ENCODE measurements at regions not wholly inside any gene's neighbourhood (a gene's known extent, or its start where the extent isn't known, plus 50 kb on each side); places are given as distances from the start of the nearest gene placed in this dataset.

DNA sequence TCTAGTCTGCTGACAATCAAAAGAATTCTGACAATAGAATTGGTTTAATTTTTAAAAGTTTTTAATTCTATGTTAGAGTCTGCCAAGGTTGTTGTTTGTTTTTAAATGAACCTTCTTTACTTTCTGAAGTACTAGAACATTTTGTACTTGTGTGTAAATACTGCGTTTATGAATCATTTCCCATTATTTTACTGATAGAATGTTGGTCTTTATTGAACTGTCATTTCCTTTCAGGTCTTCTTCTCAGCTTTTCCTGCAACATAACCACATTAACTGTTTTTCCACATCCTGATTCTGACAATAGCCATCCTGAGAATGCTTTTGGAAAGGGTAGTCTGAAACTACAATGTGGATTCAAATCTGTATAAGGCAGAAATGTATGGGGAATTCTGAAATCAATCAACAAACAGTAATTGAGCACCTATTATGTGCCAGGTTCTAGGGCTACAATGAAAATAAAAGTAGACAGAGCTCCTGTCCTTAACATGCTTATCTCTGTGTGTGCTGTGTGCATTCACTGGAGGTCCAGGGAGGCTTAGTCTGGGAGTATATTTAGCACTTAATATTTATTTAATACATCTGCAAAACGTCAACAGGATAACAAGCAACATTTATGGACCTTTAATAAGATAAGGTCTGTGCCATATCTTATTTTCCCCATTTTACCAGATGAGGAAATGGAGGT lies 73.1 kb upstream of the SLC38A2 start:
- no peak for DNase-seq
- H3K27ac Mint-ChIP-seq = no peak overlapping the region
- H3K36me3 Mint-ChIP-seq (ENCODE audit: low read depth) = no peaks in the 10 kb centered on the region
- H3K27me3 Mint-ChIP-seq = no peaks in the 10 kb centered on the region
- H3K4me1 Mint-ChIP-seq (ENCODE audit: low read depth) = peaks cover 29% of the 10 kb centered on the region
- H3K9me3 Mint-ChIP-seq = no peaks in the 10 kb centered on the region
- H3K4me3 Mint-ChIP-seq = no peak overlapping the region

GRCh38 chr12:46445093-46445492 lies 72.5 kb upstream of the SLC38A2 start:
- H3K27ac Mint-ChIP-seq = no peak overlapping the region
- DNase-seq = no peak
- no peak overlapping the region for H3K4me3 Mint-ChIP-seq
- H3K4me1 Mint-ChIP-seq (ENCODE audit: low read depth) = peaks cover 23% of the 10 kb centered on the region
- no peaks in the 10 kb centered on the region for H3K9me3 Mint-ChIP-seq
- H3K36me3 Mint-ChIP-seq (ENCODE audit: low read depth) = no peaks in the 10 kb centered on the region
- H3K27me3 Mint-ChIP-seq = no peaks in the 10 kb centered on the region

GRCh38 chr12:46443594-46444263 lies 71.2 kb upstream of the SLC38A2 start:
- Mint-ChIP-seq H3K36me3 (ENCODE audit: low read depth) (no peaks in the 10 kb centered on the region), H3K4me3 (no peak overlapping the region), H3K4me1 (ENCODE audit: low read depth) (peaks cover 13% of the 10 kb centered on the region), H3K9me3 (no peaks in the 10 kb centered on the region), H3K27ac (no peak overlapping the region), H3K27me3 (no peaks in the 10 kb centered on the region)
- DNase-seq = no peak

- Mint-ChIP-seq H3K27me3 (no peaks in the 10 kb centered on the region), H3K4me3 (no peak overlapping the region), H3K36me3 (ENCODE audit: low read depth) (no peaks in the 10 kb centered on the region), H3K9me3 (no peaks in the 10 kb centered on the region), H3K4me1 (ENCODE audit: low read depth) (peaks cover 13% of the 10 kb centered on the region), H3K27ac (no peak overlapping the region)
- no peak for DNase-seq
Observed at GRCh38 chr12:46442738-46443137, 70.2 kb upstream of the SLC38A2 start.

GRCh38 chr12:46442239-46442638 lies 69.7 kb upstream of the SLC38A2 start:
- no peaks in the 10 kb centered on the region for H3K9me3 Mint-ChIP-seq
- DNase-seq = no peak
- H3K27ac Mint-ChIP-seq = no peak overlapping the region
- no peaks in the 10 kb centered on the region for H3K27me3 Mint-ChIP-seq
- peaks cover 13% of the 10 kb centered on the region for H3K4me1 Mint-ChIP-seq (ENCODE audit: low read depth)
- no peak overlapping the region for H3K4me3 Mint-ChIP-seq
- no peaks in the 10 kb centered on the region for H3K36me3 Mint-ChIP-seq (ENCODE audit: low read depth)

GRCh38 chr12:46439793-46440511 lies 67.4 kb upstream of the SLC38A2 start:
- no peak overlapping the region for H3K4me3 Mint-ChIP-seq
- H3K36me3 Mint-ChIP-seq (ENCODE audit: low read depth) = no peaks in the 10 kb centered on the region
- no peaks in the 10 kb centered on the region for H3K9me3 Mint-ChIP-seq
- H3K27ac Mint-ChIP-seq = no peak overlapping the region
- no peaks in the 10 kb centered on the region for H3K27me3 Mint-ChIP-seq
- no peak for DNase-seq
- peaks cover 4% of the 10 kb centered on the region for H3K4me1 Mint-ChIP-seq (ENCODE audit: low read depth)

GRCh38 chr12:46438719-46439319 lies 66.2 kb upstream of the SLC38A2 start:
- no peak overlapping the region for H3K4me3 Mint-ChIP-seq
- no peak for DNase-seq
- no peaks in the 10 kb centered on the region for H3K9me3 Mint-ChIP-seq
- H3K27me3 Mint-ChIP-seq = no peaks in the 10 kb centered on the region
- no peaks in the 10 kb centered on the region for H3K36me3 Mint-ChIP-seq (ENCODE audit: low read depth)
- H3K27ac Mint-ChIP-seq = no peak overlapping the region
- H3K4me1 Mint-ChIP-seq (ENCODE audit: low read depth) = peaks cover 5% of the 10 kb centered on the region

- Mint-ChIP-seq H3K27me3 (no peaks in the 10 kb centered on the region), H3K9me3 (no peaks in the 10 kb centered on the region), H3K4me3 (no peak overlapping the region), H3K36me3 (ENCODE audit: low read depth) (no peaks in the 10 kb centered on the region), H3K27ac (no peak overlapping the region), H3K4me1 (ENCODE audit: low read depth) (peaks cover 7% of the 10 kb centered on the region)
- DNase-seq = no peak
Observed at GRCh38 chr12:46438256-46438655, 65.7 kb upstream of the SLC38A2 start.

DNA sequence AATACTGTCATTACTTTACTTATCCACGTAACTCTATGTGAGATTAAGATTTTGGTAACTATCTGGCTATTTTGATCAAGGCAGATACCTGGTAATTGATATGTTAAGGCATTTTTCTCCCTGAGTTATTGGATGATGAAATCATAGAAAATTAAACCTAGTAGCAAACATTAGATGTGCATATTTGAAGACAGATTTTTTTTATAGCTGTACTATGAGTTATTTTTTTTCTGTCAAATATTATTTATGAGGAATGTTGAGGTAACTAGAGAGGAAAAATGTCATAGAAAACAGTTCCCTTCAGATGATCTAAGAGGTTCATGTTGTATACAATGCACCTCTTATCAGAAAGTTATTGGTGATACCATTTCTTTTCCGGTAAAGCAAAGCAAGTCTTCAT lies 64.9 kb upstream of the SLC38A2 start:
- H3K27ac Mint-ChIP-seq = no peak overlapping the region
- DNase-seq = no peak
- H3K36me3 Mint-ChIP-seq (ENCODE audit: low read depth) = no peaks in the 10 kb centered on the region
- no peaks in the 10 kb centered on the region for H3K27me3 Mint-ChIP-seq
- H3K4me3 Mint-ChIP-seq = no peak overlapping the region
- no peaks in the 10 kb centered on the region for H3K9me3 Mint-ChIP-seq
- H3K4me1 Mint-ChIP-seq (ENCODE audit: low read depth) = peaks cover 6% of the 10 kb centered on the region

- Mint-ChIP-seq H3K4me3 (no peak overlapping the region), H3K27ac (no peak overlapping the region), H3K9me3 (no peaks in the 10 kb centered on the region), H3K4me1 (ENCODE audit: low read depth) (peaks cover 8% of the 10 kb centered on the region), H3K36me3 (ENCODE audit: low read depth) (no peaks in the 10 kb centered on the region), H3K27me3 (no peaks in the 10 kb centered on the region)
- DNase-seq = no peak
Observed at GRCh38 chr12:46436747-46437146, 64.2 kb upstream of the SLC38A2 start.

GRCh38 chr12:46435625-46436024 lies 63.1 kb upstream of the SLC38A2 start:
- no peak for DNase-seq
- H3K27me3 Mint-ChIP-seq = no peaks in the 10 kb centered on the region
- H3K36me3 Mint-ChIP-seq (ENCODE audit: low read depth) = no peaks in the 10 kb centered on the region
- no peaks in the 10 kb centered on the region for H3K9me3 Mint-ChIP-seq
- peaks cover 16% of the 10 kb centered on the region for H3K4me1 Mint-ChIP-seq (ENCODE audit: low read depth)
- H3K4me3 Mint-ChIP-seq = no peak overlapping the region
- H3K27ac Mint-ChIP-seq = no peak overlapping the region

GRCh38 chr12:46435029-46435428 lies 62.5 kb upstream of the SLC38A2 start:
- Mint-ChIP-seq H3K36me3 (ENCODE audit: low read depth) (no peaks in the 10 kb centered on the region), H3K27me3 (no peaks in the 10 kb centered on the region), H3K4me3 (no peak overlapping the region), H3K27ac (no peak overlapping the region), H3K9me3 (no peaks in the 10 kb centered on the region), H3K4me1 (ENCODE audit: low read depth) (peaks cover 22% of the 10 kb centered on the region)
- DNase-seq = no peak

- Mint-ChIP-seq H3K4me1 (ENCODE audit: low read depth) (peaks cover 32% of the 10 kb centered on the region), H3K9me3 (no peaks in the 10 kb centered on the region), H3K36me3 (ENCODE audit: low read depth) (no peaks in the 10 kb centered on the region), H3K27me3 (no peaks in the 10 kb centered on the region), H3K27ac (no peak overlapping the region), H3K4me3 (no peak overlapping the region)
- DNase-seq = no peak
Observed at GRCh38 chr12:46433829-46434228, 61.3 kb upstream of the SLC38A2 start.

DNA sequence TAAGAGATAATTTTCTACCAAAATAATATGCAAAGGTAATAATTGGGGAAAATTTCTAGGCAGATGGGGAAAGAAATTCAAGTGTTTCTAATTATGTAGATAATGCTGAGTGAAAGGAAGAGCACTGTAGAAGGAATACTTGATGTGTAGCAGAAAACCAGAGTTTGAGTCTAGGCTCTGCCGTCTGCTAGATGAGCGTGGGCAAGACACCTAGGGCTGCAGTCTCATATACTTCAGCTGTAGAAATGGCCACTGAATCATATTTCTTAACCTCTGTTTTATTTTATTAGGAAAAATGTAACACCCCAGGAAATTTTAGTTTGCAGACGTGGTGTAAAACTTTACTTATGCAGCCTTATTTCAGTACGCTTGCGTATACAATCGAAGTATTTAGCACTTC lies 59.8 kb upstream of the SLC38A2 start:
- Mint-ChIP-seq H3K4me3 (no peak overlapping the region), H3K4me1 (ENCODE audit: low read depth) (peaks cover 32% of the 10 kb centered on the region), H3K27ac (no peak overlapping the region), H3K27me3 (no peaks in the 10 kb centered on the region), H3K36me3 (ENCODE audit: low read depth) (peaks cover 2% of the 10 kb centered on the region), H3K9me3 (no peaks in the 10 kb centered on the region)
- DNase-seq = no peak
